GM19372 (cell line): ENCODE measurements at regions not wholly inside any gene's neighbourhood (a gene's known extent, or its start where the extent isn't known, plus 50 kb on each side); places are given as distances from the start of the nearest gene placed in this dataset.
A peak's percentile ranks its signal among the peaks of the same experiment; 100 is the strongest.

Experiments used
- ATAC-seq: cut with Tn5 transposase; IDR thresholded peaks from one replicate; pipeline ENCODE4 v1.9.1; 2021; ENCODE audit warnings: mild to moderate bottlenecking, low read depth, moderate library complexity; ENCODE audit not compliant: unreplicated experiment

- ATAC-seq, result no peak
These were observed 193.6 kb upstream of the BANK1 start for GRCh38 chr4:101596781-101597552.

- no peak for ATAC-seq
These were observed 195.9 kb upstream of the BANK1 start for GRCh38 chr4:101594588-101594987.

- no peak for ATAC-seq
These were observed 196.9 kb upstream of the BANK1 start for GRCh38 chr4:101593666-101594065.

GRCh38 chr4:101584306-101584705 is 206.2 kb upstream of the BANK1 start:
- ATAC-seq, result no peak

- no peak for ATAC-seq
These were observed 215.8 kb upstream of the PPP3CA start for GRCh38 chr4:101563126-101563525.

- no peak for ATAC-seq
These were observed 209.5 kb upstream of the PPP3CA start for GRCh38 chr4:101556842-101557241.

GRCh38 chr4:101555341-101555880 is 208.1 kb upstream of the PPP3CA start:
- ATAC-seq, result no peak

- ATAC-seq, result no peak
These were observed 193.0 kb upstream of the PPP3CA start for GRCh38 chr4:101540336-101540735.

GRCh38 chr4:101528526-101528925 is 181.2 kb upstream of the PPP3CA start:
- ATAC-seq, result no peak

GRCh38 chr4:101527188-101527587 is 179.9 kb upstream of the PPP3CA start:
- ATAC-seq, result peak; percentile 97

- ATAC-seq, result no peak
These were observed 168.2 kb upstream of the PPP3CA start for GRCh38 chr4:101515566-101515965.

- ATAC-seq, result no peak
These were observed 167.8 kb upstream of the PPP3CA start for GRCh38 chr4:101515099-101515498.

- ATAC-seq, result no peak
These were observed 165.1 kb upstream of the PPP3CA start for GRCh38 chr4:101512416-101512815.

- no peak for ATAC-seq
These were observed 154.1 kb upstream of the PPP3CA start for GRCh38 chr4:101501421-101501820.

- no peak for ATAC-seq
These were observed 153.4 kb upstream of the PPP3CA start for GRCh38 chr4:101500742-101501141.

GRCh38 chr4:101475246-101475645 is 127.9 kb upstream of the PPP3CA start:
- no peak for ATAC-seq

- ATAC-seq, result no peak
These were observed 123.9 kb upstream of the PPP3CA start for GRCh38 chr4:101471201-101471600.

- no peak for ATAC-seq
These were observed 117.3 kb upstream of the PPP3CA start for GRCh38 chr4:101464596-101464995.

GRCh38 chr4:101458914-101459313 is 111.6 kb upstream of the PPP3CA start:
- ATAC-seq, result no peak

- ATAC-seq, result no peak
These were observed 111.1 kb upstream of the PPP3CA start for GRCh38 chr4:101458473-101458872.

- no peak for ATAC-seq
These were observed 103.8 kb upstream of the PPP3CA start for GRCh38 chr4:101451086-101451485.

GRCh38 chr4:101441446-101441845 is 94.1 kb upstream of the PPP3CA start:
- no peak for ATAC-seq
